SK-N-SH (cell line): ENCODE measurements at regions not wholly inside any gene's neighbourhood (a gene's known extent, or its start where the extent isn't known, plus 50 kb on each side); places are given as distances from the start of the nearest gene placed in this dataset.

Experiments used
- CTCF ChIA-PET: fragments of 300-600, 350-600 bp; formaldehyde crosslinking; extraction: SDS; loops from one replicate; lab custom pipeline; 2021; lab: Yijun Ruan, JAX
- POLR2A ChIA-PET: fragments of 350-600 bp; sonication (Branson Sonifier 250); formaldehyde crosslinking; extraction: SDS; loops from one replicate; lab custom pipeline; 2020; ENCODE audit warnings: antibody characterized with exemption, inconsistent platforms; lab: Yijun Ruan, JAX
- DNase-seq: peaks from one replicate; pipeline ENCODE4 v3.0.0; 2012
- H2AFZ ChIP-seq: fragments of 200-600 bp; sonication (generic); 2 replicates; pipeline ENCODE4 v1.8.1; 2016; ENCODE audit warnings: antibody characterized with exemption, mild to moderate bottlenecking, low read depth
- H3F3A ChIP-seq: fragments of 200-600 bp; sonication (generic); replicated peaks from 2 replicates; pipeline ENCODE3; 2016; ENCODE audit warnings: antibody characterized with exemption, mild to moderate bottlenecking; ENCODE audit not compliant: insufficient read depth
- H3K27ac ChIP-seq, 2 experiments: fragments of 200-500 bp in 1 of 2; fragments of 200-600 bp in 1 of 2; sonication (Bioruptor generic) in 1 of 2; sonication (generic), shearing (Covaris generic) in 1 of 2; 2 replicates each; pipeline versions ENCODE4 v1.5.1 to v1.6.1; 2014 to 2016; ENCODE audit warnings: low read depth in 2 of 2, inconsistent platforms in 1 of 2, low read length in 1 of 2, mild to moderate bottlenecking in 1 of 2, mixed read lengths in 1 of 2
- H3K27me3 ChIP-seq: fragments of 200-600 bp; sonication (generic), shearing (Covaris generic); 2 replicates; pipeline ENCODE4 v1.6.1; 2016; ENCODE audit warnings: mixed run types; ENCODE audit not compliant: insufficient read depth
- H3K36me3 ChIP-seq, 2 experiments: fragments of 200-500 bp in 1 of 2; fragments of 200-600 bp in 1 of 2; sonication (Bioruptor generic) in 1 of 2; sonication (generic) in 1 of 2; replicated peaks in 1 of 2; 2 replicates each; pipeline versions ENCODE3 to v1.5.1; 2014 to 2016; ENCODE audit warnings: low read length in 1 of 2, mild to moderate bottlenecking in 1 of 2; ENCODE audit not compliant: insufficient read depth in 2 of 2, control insufficient read depth in 1 of 2
- H3K4me1 ChIP-seq, 2 experiments: fragments of 200-500 bp in 1 of 2; fragments of 200-600 bp in 1 of 2; sonication (Bioruptor generic) in 1 of 2; sonication (generic), shearing (Covaris generic) in 1 of 2; 2 replicates each; pipeline versions ENCODE4 v1.5.1 to v1.6.1; 2014 to 2016; ENCODE audit warnings: low read depth in 1 of 2, low read length in 1 of 2, mixed run types in 1 of 2; ENCODE audit not compliant: insufficient read depth in 2 of 2, control insufficient read depth in 1 of 2
- H3K4me2 ChIP-seq: fragments of 200-600 bp; sonication (generic), shearing (Covaris generic); 2 replicates; pipeline ENCODE4 v1.6.1; 2017; ENCODE audit warnings: mixed run types
- H3K4me3 ChIP-seq, 2 experiments: fragments of 200-500 bp in 1 of 2; fragments of 200-600 bp in 1 of 2; sonication (Bioruptor generic) in 1 of 2; sonication (generic), shearing (Covaris generic) in 1 of 2; 2 replicates each; pipeline versions ENCODE4 v1.5.1 to v1.8.1; 2014 to 2016; ENCODE audit warnings: low read depth in 2 of 2, inconsistent platforms in 1 of 2, low read length in 1 of 2, mild to moderate bottlenecking in 1 of 2, mixed read lengths in 1 of 2, moderate library complexity in 1 of 2
- H3K79me2 ChIP-seq: fragments of 200-600 bp; sonication (generic); 2 replicates; pipeline ENCODE4 v1.8.1; 2017; ENCODE audit warnings: mild to moderate bottlenecking; ENCODE audit not compliant: insufficient read depth
- H3K9ac ChIP-seq: fragments of 200-600 bp; sonication (generic); 2 replicates; pipeline ENCODE4 v1.6.1; 2017; ENCODE audit warnings: mixed run types
- H3K9me2 ChIP-seq: fragments of 200-600 bp; sonication (generic); 2 replicates; pipeline ENCODE4 v1.6.1; 2017; ENCODE audit warnings: mixed run types
- H3K9me3 ChIP-seq: fragments of 200-600 bp; sonication (generic); 2 replicates; pipeline ENCODE4 v1.6.1; 2017; ENCODE audit warnings: mixed run types, mild to moderate bottlenecking, moderate library complexity
- H4K20me1 ChIP-seq: fragments of 200-600 bp; sonication (generic); 2 replicates; pipeline ENCODE4 v1.6.1; 2017; ENCODE audit warnings: mild to moderate bottlenecking, mixed run types; ENCODE audit not compliant: insufficient read depth
- CHD2 ChIP-seq: fragments of 150-350 bp; IDR thresholded peaks from 2 replicates; pipeline ENCODE4 v1.6.1; 2018; ENCODE audit warnings: low read length; ENCODE audit not compliant: partially characterized antibody
- CTCF ChIP-seq: fragments of 200-600 bp; sonication (generic); IDR thresholded peaks from 2 replicates; pipeline ENCODE4 v1.6.1; 2017; ENCODE audit warnings: antibody characterized with exemption, mild to moderate bottlenecking, moderate library complexity
- EP300 ChIP-seq, 2 experiments: IDR thresholded peaks; 2 replicates each; pipeline versions ENCODE4 v1.4.0 to v1.6.1; 2012; ENCODE audit warnings: borderline replicate concordance in 1 of 2, low read depth in 1 of 2, low read length in 1 of 2
- EZH2phosphoT487 ChIP-seq: fragments of 200-600 bp; sonication (generic); IDR thresholded peaks from 2 replicates; pipeline ENCODE4 v1.6.1; 2017; ENCODE audit warnings: low read depth, mixed run types, mild to moderate bottlenecking, antibody characterized with exemption, moderate library complexity, borderline replicate concordance
- FOXJ3 ChIP-seq: sonication (generic); formaldehyde crosslinking; IDR thresholded peaks from 2 replicates; pipeline ENCODE4 v1.5.1; 2020; ENCODE audit warnings: mild to moderate bottlenecking, missing genetic modification reagents
- MXI1 ChIP-seq: IDR thresholded peaks from 2 replicates; pipeline ENCODE4 v1.6.1; 2012; ENCODE audit warnings: mild to moderate bottlenecking, low read depth, low read length, improper control_type of control experiment
- REST ChIP-seq: IDR thresholded peaks from 2 replicates; pipeline ENCODE4 v1.6.1; 2012; ENCODE audit warnings: mild to moderate bottlenecking, low read depth, low read length, moderate library complexity
- RXRA ChIP-seq: IDR thresholded peaks from 2 replicates; pipeline ENCODE4 v1.4.0; 2012; ENCODE audit warnings: low read depth, mild to moderate bottlenecking, borderline replicate concordance
- TCF12 ChIP-seq: IDR thresholded peaks from 2 replicates; pipeline ENCODE4 v1.4.0; 2012
- USF1 ChIP-seq: IDR thresholded peaks from 2 replicates; pipeline ENCODE4 v1.4.0; 2012; ENCODE audit warnings: low read depth, borderline replicate concordance
- YY1 ChIP-seq: IDR thresholded peaks from 2 replicates; pipeline ENCODE4 v1.4.0; 2012; ENCODE audit warnings: low read depth, mild to moderate bottlenecking
- WGBS: methylation state at CpG from one replicate; pipeline ENCODE4 v1.1.6; 2017; ENCODE audit warnings: low lambda C conversion rate; 5-methylcytosine and 5-hydroxymethylcytosine counted together

- no peak for TF ChIP-seq USF1
- no peak for TF ChIP-seq YY1
- TF ChIP-seq CTCF, result no peak
Observed at GRCh38 chr20:12617076-12617475, 391.7 kb upstream of the SPTLC3 start (continued).

- Histone ChIP-seq H3K9me2 (no peaks in the 10 kb centered on the region), H3K79me2 (no peaks in the 10 kb centered on the region), H4K20me1 (no peaks in the 10 kb centered on the region), H3F3A (no peaks in the 10 kb centered on the region), H3K27me3 (no peaks in the 10 kb centered on the region), H3K4me3 (no peak overlapping the region), H2AFZ (no peak overlapping the region), H3K4me1 (no peaks in the 10 kb centered on the region), H3K9me3 (peaks cover 7% of the 10 kb centered on the region; the same call in 1 of the 2 replicates), H3K4me2 (no peak overlapping the region), H3K27ac (no peak overlapping the region), H3K9ac (no peak overlapping the region), H3K36me3 (no peaks in the 10 kb centered on the region)
- no peak for TF ChIP-seq USF1
- no peak for TF ChIP-seq EZH2phosphoT487
- TF ChIP-seq CHD2, result no peak
- TF ChIP-seq EP300 (IDR thresholded peaks at IDR 0.05; ENCODE audit: borderline replicate concordance in 1 of 2, low read depth in 1 of 2, low read length in 1 of 2), result no peak
- no peak for TF ChIP-seq FOXJ3 (CRISPR knock-in tag)
- no peak for TF ChIP-seq MXI1
- TF ChIP-seq TCF12, result no peak
- no peak for TF ChIP-seq RXRA
- no peak for TF ChIP-seq REST
- WGBS, result 29% methylated on average over 1 of the region's 1 CpG
- CTCF ChIA-PET, result no interaction called here
- POLR2A ChIA-PET, result no interaction called here
- no peak for DNase-seq
Observed at GRCh38 chr20:12623870-12624269, 384.9 kb upstream of the SPTLC3 start.
